OCI-LY7 (cell line): ENCODE measurements at regions not wholly inside any gene's neighbourhood (a gene's known extent, or its start where the extent isn't known, plus 50 kb on each side); places are given as distances from the start of the nearest gene placed in this dataset.

Experiments
- CTCF ChIP-seq: fragments of 200-600 bp; sonication (generic); conservative IDR thresholded peaks from 2 replicates; pipeline ENCODE4 v1.5.1; 2014; ENCODE audit warnings: mild to moderate bottlenecking, antibody characterized with exemption, low read length, moderate library complexity, mixed read lengths
- EZH2phosphoT487 ChIP-seq: fragments of 200-600 bp; sonication (generic); IDR thresholded peaks from 2 replicates; pipeline ENCODE4 v1.6.1; 2018; ENCODE audit warnings: low read depth, borderline replicate concordance, mild to moderate bottlenecking, mixed run types, antibody characterized with exemption, low read length, moderate library complexity, mixed read lengths

GRCh38 chr9:84587153-84587552 lies 82.4 kb upstream of the NTRK2 start:
- no peak for TF ChIP-seq CTCF
- no peak for TF ChIP-seq EZH2phosphoT487
